Spleen (tissue), 7 donors: ENCODE measurements at regions not wholly inside any gene's neighbourhood (a gene's known extent, or its start where the extent isn't known, plus 50 kb on each side); places are given as distances from the start of the nearest gene placed in this dataset.

Experiments used
- POLR2A ChIP-seq, 3 donors: fragments of 450-650 bp; IDR thresholded peaks; one replicate each; pipeline ENCODE4 v1.5.1; 2017; ENCODE audit warnings: antibody characterized with exemption in 3 of 3, mild to moderate bottlenecking in 1 of 3
- POLR2AphosphoS5 ChIP-seq, 3 donors: sonication (generic); formaldehyde crosslinking; IDR thresholded peaks; one replicate each; pipeline ENCODE4 v1.5.1; 2017; ENCODE audit warnings: antibody characterized with exemption in 3 of 3
- TF ChIP-seq, protein P1 (sequence below), 11 experiments: fragments of 200-600 bp in 7 of 11; fragments of 450-650 bp in 4 of 11; sonication (generic) in 4 of 11; IDR thresholded peaks in 8 of 11; conservative IDR thresholded peaks in 3 of 11; 1 replicate in 7 of 11; 2 replicates in 4 of 11; pipeline versions ENCODE4 v1.4.0 to v1.8.0; 2016 to 2021; ENCODE audit warnings: antibody characterized with exemption in 11 of 11, inconsistent platforms in 4 of 11, mild to moderate bottlenecking in 1 of 11
- donor health status: DM: no; HTN: no; CAD: no; lungs with moderate emphysema.
- donor health status: DM: no; HTN: no; CAD: no.
- donor health status: DM: no; HTN: no; CAD: no.

- TF ChIP-seq POLR2AphosphoS5 (IDR thresholded peaks at IDR 0.05) (no peak), POLR2A (IDR thresholded peaks at IDR 0.05) (no peak)
- TF ChIP-seq, protein P1, sequence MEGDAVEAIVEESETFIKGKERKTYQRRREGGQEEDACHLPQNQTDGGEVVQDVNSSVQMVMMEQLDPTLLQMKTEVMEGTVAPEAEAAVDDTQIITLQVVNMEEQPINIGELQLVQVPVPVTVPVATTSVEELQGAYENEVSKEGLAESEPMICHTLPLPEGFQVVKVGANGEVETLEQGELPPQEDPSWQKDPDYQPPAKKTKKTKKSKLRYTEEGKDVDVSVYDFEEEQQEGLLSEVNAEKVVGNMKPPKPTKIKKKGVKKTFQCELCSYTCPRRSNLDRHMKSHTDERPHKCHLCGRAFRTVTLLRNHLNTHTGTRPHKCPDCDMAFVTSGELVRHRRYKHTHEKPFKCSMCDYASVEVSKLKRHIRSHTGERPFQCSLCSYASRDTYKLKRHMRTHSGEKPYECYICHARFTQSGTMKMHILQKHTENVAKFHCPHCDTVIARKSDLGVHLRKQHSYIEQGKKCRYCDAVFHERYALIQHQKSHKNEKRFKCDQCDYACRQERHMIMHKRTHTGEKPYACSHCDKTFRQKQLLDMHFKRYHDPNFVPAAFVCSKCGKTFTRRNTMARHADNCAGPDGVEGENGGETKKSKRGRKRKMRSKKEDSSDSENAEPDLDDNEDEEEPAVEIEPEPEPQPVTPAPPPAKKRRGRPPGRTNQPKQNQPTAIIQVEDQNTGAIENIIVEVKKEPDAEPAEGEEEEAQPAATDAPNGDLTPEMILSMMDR (IDR thresholded peaks at IDR 0.05 in 8 of 11, conservative IDR thresholded peaks at IDR 0.05 in 3 of 11): no peak
Observed at GRCh38 chr12:11576104-11576503, 73.4 kb upstream of the ETV6 start.
